Gastrocnemius medialis (tissue), 4 donors: ENCODE measurements at regions not wholly inside any gene's neighbourhood (a gene's known extent, or its start where the extent isn't known, plus 50 kb on each side); places are given as distances from the start of the nearest gene placed in this dataset.

Source experiments
- POLR2A ChIP-seq, 2 donors: fragments of 450-650 bp; IDR thresholded peaks; one replicate each; pipeline ENCODE4 v1.6.1; 2017; ENCODE audit warnings: antibody characterized with exemption in 2 of 2, mild to moderate bottlenecking in 2 of 2, moderate library complexity in 2 of 2
- TF ChIP-seq, protein P1 (sequence below), 5 experiments: fragments of 450-650 bp in 3 of 5; fragments of 200-600 bp in 2 of 5; sonication (generic) in 2 of 5; IDR thresholded peaks in 4 of 5; conservative IDR thresholded peaks in 1 of 5; 1 replicate in 4 of 5; 2 replicates in 1 of 5; pipeline ENCODE4 v1.5.1; 2016 to 2019; ENCODE audit warnings: antibody characterized with exemption in 5 of 5, mild to moderate bottlenecking in 3 of 5, moderate library complexity in 3 of 5

DNA sequence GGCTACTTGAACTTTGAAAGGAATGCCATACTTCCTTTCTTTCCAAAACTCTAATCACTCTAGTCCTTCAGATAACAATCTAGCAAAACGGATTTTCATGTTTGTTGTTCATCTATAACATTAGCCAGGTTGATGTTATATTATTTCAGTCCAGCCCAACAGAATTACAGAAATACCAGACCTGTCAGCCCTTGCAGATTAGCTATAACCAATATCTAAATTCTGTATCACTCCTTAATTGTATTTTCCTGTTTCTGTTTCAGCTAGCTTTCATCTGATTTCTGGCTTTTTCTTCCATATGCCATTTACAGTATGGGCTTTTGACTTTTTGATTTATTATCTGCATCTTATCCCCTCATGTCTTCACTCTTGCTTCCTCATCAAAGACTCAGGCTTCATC lies 479.8 kb upstream of the CDH8 start:
- TF ChIP-seq, protein P1, sequence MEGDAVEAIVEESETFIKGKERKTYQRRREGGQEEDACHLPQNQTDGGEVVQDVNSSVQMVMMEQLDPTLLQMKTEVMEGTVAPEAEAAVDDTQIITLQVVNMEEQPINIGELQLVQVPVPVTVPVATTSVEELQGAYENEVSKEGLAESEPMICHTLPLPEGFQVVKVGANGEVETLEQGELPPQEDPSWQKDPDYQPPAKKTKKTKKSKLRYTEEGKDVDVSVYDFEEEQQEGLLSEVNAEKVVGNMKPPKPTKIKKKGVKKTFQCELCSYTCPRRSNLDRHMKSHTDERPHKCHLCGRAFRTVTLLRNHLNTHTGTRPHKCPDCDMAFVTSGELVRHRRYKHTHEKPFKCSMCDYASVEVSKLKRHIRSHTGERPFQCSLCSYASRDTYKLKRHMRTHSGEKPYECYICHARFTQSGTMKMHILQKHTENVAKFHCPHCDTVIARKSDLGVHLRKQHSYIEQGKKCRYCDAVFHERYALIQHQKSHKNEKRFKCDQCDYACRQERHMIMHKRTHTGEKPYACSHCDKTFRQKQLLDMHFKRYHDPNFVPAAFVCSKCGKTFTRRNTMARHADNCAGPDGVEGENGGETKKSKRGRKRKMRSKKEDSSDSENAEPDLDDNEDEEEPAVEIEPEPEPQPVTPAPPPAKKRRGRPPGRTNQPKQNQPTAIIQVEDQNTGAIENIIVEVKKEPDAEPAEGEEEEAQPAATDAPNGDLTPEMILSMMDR (IDR thresholded peaks at IDR 0.05 in 4 of 5, conservative IDR thresholded peaks at IDR 0.05 in 1 of 5) = no peak
- TF ChIP-seq POLR2A (IDR thresholded peaks at IDR 0.05) = no peak
